GM19395 (cell line): ENCODE measurements at regions not wholly inside any gene's neighbourhood (a gene's known extent, or its start where the extent isn't known, plus 50 kb on each side); places are given as distances from the start of the nearest gene placed in this dataset.
"Not testable (repeated sequence)": the region's sequence is repeated elsewhere in the genome, so short reads cannot be mapped to it uniquely, and the experiment has no call there.

Experiments
- ATAC-seq: cut with Tn5 transposase; IDR thresholded peaks from one replicate; pipeline ENCODE4 v1.9.1; 2021; ENCODE audit warnings: mild to moderate bottlenecking, moderate library complexity; ENCODE audit not compliant: unreplicated experiment

- ATAC-seq, result not testable (repeated sequence)
Observed at GRCh38 chr1:194859481-194860154, 1673.2 kb upstream of the B3GALT2 start.

- not testable (repeated sequence) for ATAC-seq
Observed at GRCh38 chr1:194858811-194859480, 1672.5 kb upstream of the B3GALT2 start.

GRCh38 chr1:194857413-194857812, 1671.0 kb upstream of the B3GALT2 start:
- ATAC-seq, result no peak

- ATAC-seq, result no peak
Observed at GRCh38 chr1:194848846-194849245, 1662.4 kb upstream of the B3GALT2 start.

- ATAC-seq, result peak; percentile 87
Observed at GRCh38 chr1:194846488-194846887, 1660.1 kb upstream of the B3GALT2 start.

- ATAC-seq, result no peak
Observed at GRCh38 chr1:194843077-194843476, 1656.7 kb upstream of the B3GALT2 start.

- ATAC-seq, result no peak
Observed at GRCh38 chr1:194833111-194833510, 1646.7 kb upstream of the B3GALT2 start.

GRCh38 chr1:194831595-194831994, 1645.2 kb upstream of the B3GALT2 start:
- not testable (repeated sequence) for ATAC-seq

GRCh38 chr1:194830387-194830786, 1644.0 kb upstream of the B3GALT2 start:
- ATAC-seq, result peak; percentile 95

GRCh38 chr1:194829492-194829891, 1643.1 kb upstream of the B3GALT2 start:
- no peak for ATAC-seq

GRCh38 chr1:194825382-194825781, 1639.0 kb upstream of the B3GALT2 start:
- no peak for ATAC-seq

- no peak for ATAC-seq
Observed at GRCh38 chr1:194821091-194821490, 1634.7 kb upstream of the B3GALT2 start.

- ATAC-seq, result no peak
Observed at GRCh38 chr1:194818674-194819073, 1632.3 kb upstream of the B3GALT2 start.

- ATAC-seq, result no peak
Observed at GRCh38 chr1:194816859-194817258, 1630.4 kb upstream of the B3GALT2 start.

- no peak for ATAC-seq
Observed at GRCh38 chr1:194813096-194813495, 1626.7 kb upstream of the B3GALT2 start.

GRCh38 chr1:194809665-194810064, 1623.3 kb upstream of the B3GALT2 start:
- peak; percentile 53 for ATAC-seq

- no peak for ATAC-seq
Observed at GRCh38 chr1:194809215-194809614, 1622.8 kb upstream of the B3GALT2 start.

- no peak for ATAC-seq
Observed at GRCh38 chr1:194807530-194808220, 1621.3 kb upstream of the B3GALT2 start.

- no peak for ATAC-seq
Observed at GRCh38 chr1:194802572-194802971, 1616.2 kb upstream of the B3GALT2 start.

GRCh38 chr1:194795917-194796593, 1609.6 kb upstream of the B3GALT2 start:
- ATAC-seq, result peak; percentile 76

- ATAC-seq, result no peak
Observed at GRCh38 chr1:194787001-194787400, 1600.6 kb upstream of the B3GALT2 start.
